KMS-11 (cell line): ENCODE measurements at regions not wholly inside any gene's neighbourhood (a gene's known extent, or its start where the extent isn't known, plus 50 kb on each side); places are given as distances from the start of the nearest gene placed in this dataset.

Experiments
- H2AFZ ChIP-seq: fragments of 200-600 bp; sonication (generic); 2 replicates; pipeline ENCODE4 v1.6.1; 2016; ENCODE audit warnings: antibody characterized with exemption, mixed run types, low read depth
- H3K27ac ChIP-seq: fragments of 200-600 bp; sonication (generic); 2 replicates; pipeline ENCODE4 v1.6.1; 2016; ENCODE audit warnings: mild to moderate bottlenecking, mixed run types
- H3K27me3 ChIP-seq: fragments of 200-600 bp; sonication (generic); 2 replicates; pipeline ENCODE4 v1.6.1; 2017; ENCODE audit warnings: mild to moderate bottlenecking, low read depth, mixed run types, moderate library complexity; ENCODE audit not compliant: insufficient read depth
- H3K36me3 ChIP-seq: fragments of 200-600 bp; sonication (generic); 2 replicates; pipeline ENCODE4 v1.6.1; 2017; ENCODE audit warnings: mild to moderate bottlenecking, mixed run types; ENCODE audit not compliant: insufficient read depth
- H3K4me1 ChIP-seq: fragments of 200-600 bp; sonication (generic); 2 replicates; pipeline ENCODE4 v1.6.1; 2016; ENCODE audit warnings: mild to moderate bottlenecking, low read depth, mixed run types; ENCODE audit not compliant: poor library complexity, severe bottlenecking
- H3K4me2 ChIP-seq: fragments of 200-600 bp; sonication (generic); 2 replicates; pipeline ENCODE4 v1.7.0; 2016; ENCODE audit warnings: mild to moderate bottlenecking, mixed run types
- H3K4me3 ChIP-seq: fragments of 200-600 bp; sonication (generic); IDR thresholded peaks from 2 replicates; pipeline ENCODE4 v1.6.1; 2017; ENCODE audit warnings: low read depth, low read length, mixed read lengths; ENCODE audit not compliant: insufficient read depth
- H3K79me2 ChIP-seq: fragments of 200-600 bp; sonication (generic); 2 replicates; pipeline ENCODE4 v1.6.1; 2016; ENCODE audit warnings: low read depth, mixed run types; ENCODE audit not compliant: insufficient read depth
- H3K9ac ChIP-seq: fragments of 200-600 bp; sonication (generic); 2 replicates; pipeline ENCODE4 v1.6.1; 2016; ENCODE audit warnings: mild to moderate bottlenecking, mixed run types
- H4K20me1 ChIP-seq: fragments of 200-600 bp; sonication (generic); 2 replicates; pipeline ENCODE4 v1.6.1; 2016; ENCODE audit warnings: mild to moderate bottlenecking, mixed run types; ENCODE audit not compliant: insufficient read depth
- CTCF ChIP-seq: fragments of 200-600 bp; sonication (generic); conservative IDR thresholded peaks from 2 replicates; pipeline ENCODE4 v1.6.1; 2017; ENCODE audit warnings: low read depth, mild to moderate bottlenecking, antibody characterized with exemption, low read length, moderate library complexity, mixed read lengths

- H3K4me2 ChIP-seq = no peak overlapping the region
- no peak overlapping the region for H3K27ac ChIP-seq
- no peak overlapping the region for H3K9ac ChIP-seq
- no peaks in the 10 kb centered on the region for H3K4me1 ChIP-seq
- no peaks in the 10 kb centered on the region for H3K79me2 ChIP-seq
- H2AFZ ChIP-seq = no peak overlapping the region
- no peaks in the 10 kb centered on the region for H4K20me1 ChIP-seq
- no peaks in the 10 kb centered on the region for H3K27me3 ChIP-seq
- no peaks in the 10 kb centered on the region for H3K36me3 ChIP-seq
- H3K4me3 ChIP-seq = no peak overlapping the region
- TF ChIP-seq CTCF = no peak
These were observed 711.8 kb downstream of the KCNJ2 start for GRCh38 chr17:70881093-70881492.

GRCh38 chr17:70882504-70882903 lies 713.2 kb downstream of the KCNJ2 start:
- Histone ChIP-seq H3K27ac (no peak overlapping the region), H3K4me3 (no peak overlapping the region), H3K4me1 (no peaks in the 10 kb centered on the region), H3K36me3 (no peaks in the 10 kb centered on the region), H3K79me2 (no peaks in the 10 kb centered on the region), H3K27me3 (no peaks in the 10 kb centered on the region), H4K20me1 (no peaks in the 10 kb centered on the region), H3K9ac (no peak overlapping the region), H2AFZ (no peak overlapping the region), H3K4me2 (no peak overlapping the region)
- no peak for TF ChIP-seq CTCF

GRCh38 chr17:70886648-70887047 lies 717.3 kb downstream of the KCNJ2 start:
- H3K9ac ChIP-seq = no peak overlapping the region

GRCh38 chr17:70888324-70888723 lies 719.0 kb downstream of the KCNJ2 start:
- no peak for TF ChIP-seq CTCF
- H3K27me3 ChIP-seq = no peaks in the 10 kb centered on the region
- no peak overlapping the region for H2AFZ ChIP-seq
- H3K4me1 ChIP-seq = no peaks in the 10 kb centered on the region
- no peaks in the 10 kb centered on the region for H3K79me2 ChIP-seq
- H3K4me2 ChIP-seq = no peak overlapping the region
- no peak overlapping the region for H3K27ac ChIP-seq
- H4K20me1 ChIP-seq = no peaks in the 10 kb centered on the region
- H3K9ac ChIP-seq = no peak overlapping the region
- H3K36me3 ChIP-seq = no peaks in the 10 kb centered on the region
- no peak overlapping the region for H3K4me3 ChIP-seq

More at GRCh38 chr17:70886648-70887047, 717.3 kb downstream of the KCNJ2 start:
- Histone ChIP-seq H3K36me3 (no peaks in the 10 kb centered on the region), H3K27me3 (no peaks in the 10 kb centered on the region), H3K79me2 (no peaks in the 10 kb centered on the region), H3K27ac (no peak overlapping the region), H4K20me1 (no peaks in the 10 kb centered on the region), H2AFZ (no peak overlapping the region), H3K4me2 (no peak overlapping the region), H3K4me3 (no peak overlapping the region), H3K4me1 (no peaks in the 10 kb centered on the region)
- TF ChIP-seq CTCF = no peak
